SK-N-SH (cell line): ENCODE measurements at regions not wholly inside any gene's neighbourhood (a gene's known extent, or its start where the extent isn't known, plus 50 kb on each side); places are given as distances from the start of the nearest gene placed in this dataset.

Experiments used
- CTCF ChIA-PET: fragments of 300-600, 350-600 bp; formaldehyde crosslinking; extraction: SDS; loops from one replicate; lab custom pipeline; 2021; lab: Yijun Ruan, JAX
- POLR2A ChIA-PET: fragments of 350-600 bp; sonication (Branson Sonifier 250); formaldehyde crosslinking; extraction: SDS; loops from one replicate; lab custom pipeline; 2020; ENCODE audit warnings: antibody characterized with exemption, inconsistent platforms; lab: Yijun Ruan, JAX
- DNase-seq: peaks from one replicate; pipeline ENCODE4 v3.0.0; 2012
- H2AFZ ChIP-seq: fragments of 200-600 bp; sonication (generic); 2 replicates; pipeline ENCODE4 v1.8.1; 2016; ENCODE audit warnings: antibody characterized with exemption, mild to moderate bottlenecking, low read depth
- H3F3A ChIP-seq: fragments of 200-600 bp; sonication (generic); replicated peaks from 2 replicates; pipeline ENCODE3; 2016; ENCODE audit warnings: antibody characterized with exemption, mild to moderate bottlenecking; ENCODE audit not compliant: insufficient read depth
- H3K27ac ChIP-seq, 2 experiments: fragments of 200-500 bp in 1 of 2; fragments of 200-600 bp in 1 of 2; sonication (Bioruptor generic) in 1 of 2; sonication (generic), shearing (Covaris generic) in 1 of 2; 2 replicates each; pipeline versions ENCODE4 v1.5.1 to v1.6.1; 2014 to 2016; ENCODE audit warnings: low read depth in 2 of 2, inconsistent platforms in 1 of 2, low read length in 1 of 2, mild to moderate bottlenecking in 1 of 2, mixed read lengths in 1 of 2
- H3K27me3 ChIP-seq: fragments of 200-600 bp; sonication (generic), shearing (Covaris generic); 2 replicates; pipeline ENCODE4 v1.6.1; 2016; ENCODE audit warnings: mixed run types; ENCODE audit not compliant: insufficient read depth
- H3K36me3 ChIP-seq, 2 experiments: fragments of 200-500 bp in 1 of 2; fragments of 200-600 bp in 1 of 2; sonication (Bioruptor generic) in 1 of 2; sonication (generic) in 1 of 2; replicated peaks in 1 of 2; 2 replicates each; pipeline versions ENCODE3 to v1.5.1; 2014 to 2016; ENCODE audit warnings: low read length in 1 of 2, mild to moderate bottlenecking in 1 of 2; ENCODE audit not compliant: insufficient read depth in 2 of 2, control insufficient read depth in 1 of 2
- H3K4me1 ChIP-seq, 2 experiments: fragments of 200-500 bp in 1 of 2; fragments of 200-600 bp in 1 of 2; sonication (Bioruptor generic) in 1 of 2; sonication (generic), shearing (Covaris generic) in 1 of 2; 2 replicates each; pipeline versions ENCODE4 v1.5.1 to v1.6.1; 2014 to 2016; ENCODE audit warnings: low read depth in 1 of 2, low read length in 1 of 2, mixed run types in 1 of 2; ENCODE audit not compliant: insufficient read depth in 2 of 2, control insufficient read depth in 1 of 2
- H3K4me2 ChIP-seq: fragments of 200-600 bp; sonication (generic), shearing (Covaris generic); 2 replicates; pipeline ENCODE4 v1.6.1; 2017; ENCODE audit warnings: mixed run types
- H3K4me3 ChIP-seq, 2 experiments: fragments of 200-500 bp in 1 of 2; fragments of 200-600 bp in 1 of 2; sonication (Bioruptor generic) in 1 of 2; sonication (generic), shearing (Covaris generic) in 1 of 2; 2 replicates each; pipeline versions ENCODE4 v1.5.1 to v1.8.1; 2014 to 2016; ENCODE audit warnings: low read depth in 2 of 2, inconsistent platforms in 1 of 2, low read length in 1 of 2, mild to moderate bottlenecking in 1 of 2, mixed read lengths in 1 of 2, moderate library complexity in 1 of 2
- H3K79me2 ChIP-seq: fragments of 200-600 bp; sonication (generic); 2 replicates; pipeline ENCODE4 v1.8.1; 2017; ENCODE audit warnings: mild to moderate bottlenecking; ENCODE audit not compliant: insufficient read depth
- H3K9ac ChIP-seq: fragments of 200-600 bp; sonication (generic); 2 replicates; pipeline ENCODE4 v1.6.1; 2017; ENCODE audit warnings: mixed run types
- H3K9me2 ChIP-seq: fragments of 200-600 bp; sonication (generic); 2 replicates; pipeline ENCODE4 v1.6.1; 2017; ENCODE audit warnings: mixed run types
- H3K9me3 ChIP-seq: fragments of 200-600 bp; sonication (generic); 2 replicates; pipeline ENCODE4 v1.6.1; 2017; ENCODE audit warnings: mixed run types, mild to moderate bottlenecking, moderate library complexity
- H4K20me1 ChIP-seq: fragments of 200-600 bp; sonication (generic); 2 replicates; pipeline ENCODE4 v1.6.1; 2017; ENCODE audit warnings: mild to moderate bottlenecking, mixed run types; ENCODE audit not compliant: insufficient read depth
- ELF1 ChIP-seq: IDR thresholded peaks from 2 replicates; pipeline ENCODE4 v1.4.0; 2012
- EP300 ChIP-seq, 2 experiments: IDR thresholded peaks; 2 replicates each; pipeline versions ENCODE4 v1.4.0 to v1.6.1; 2012; ENCODE audit warnings: borderline replicate concordance in 1 of 2, low read depth in 1 of 2, low read length in 1 of 2
- FOXM1 ChIP-seq: IDR thresholded peaks from 2 replicates; pipeline ENCODE4 v1.4.0; 2012; ENCODE audit warnings: low read depth, mild to moderate bottlenecking
- IRF3 ChIP-seq: fragments of 150-350 bp; IDR thresholded peaks from 2 replicates; pipeline ENCODE4 v1.6.1; 2016; ENCODE audit warnings: mild to moderate bottlenecking, low read depth, low read length
- JUND ChIP-seq: IDR thresholded peaks from 2 replicates; pipeline ENCODE4 v1.4.0; 2012
- MEF2A ChIP-seq: IDR thresholded peaks from 2 replicates; pipeline ENCODE4 v1.4.0; 2012; ENCODE audit warnings: low read depth, borderline replicate concordance
- MXI1 ChIP-seq: IDR thresholded peaks from 2 replicates; pipeline ENCODE4 v1.6.1; 2012; ENCODE audit warnings: mild to moderate bottlenecking, low read depth, low read length, improper control_type of control experiment
- POLR2AphosphoS5 ChIP-seq: IDR thresholded peaks from 2 replicates; pipeline ENCODE4 v1.6.1; 2012; ENCODE audit warnings: low read depth, low read length
- RCOR1 ChIP-seq: fragments of 150-350 bp; IDR thresholded peaks from 2 replicates; pipeline ENCODE4 v1.6.1; 2017; ENCODE audit warnings: antibody characterized with exemption, low read length
- RFX5 ChIP-seq: IDR thresholded peaks from 2 replicates; pipeline ENCODE4 v1.6.1; 2012; ENCODE audit warnings: mild to moderate bottlenecking, improper control_type of control experiment, low read length
- YY1 ChIP-seq: IDR thresholded peaks from 2 replicates; pipeline ENCODE4 v1.4.0; 2012; ENCODE audit warnings: low read depth, mild to moderate bottlenecking
- ZBTB33 ChIP-seq: IDR thresholded peaks from 2 replicates; pipeline ENCODE4 v1.4.0; 2012; ENCODE audit warnings: low read depth, borderline replicate concordance
- WGBS: methylation state at CpG from one replicate; pipeline ENCODE4 v1.1.6; 2017; ENCODE audit warnings: low lambda C conversion rate; 5-methylcytosine and 5-hydroxymethylcytosine counted together
- TF ChIP-seq, protein P1 (sequence below): fragments of 150-350 bp; IDR thresholded peaks from 2 replicates; pipeline ENCODE4 v1.6.1; 2017; ENCODE audit warnings: antibody characterized with exemption, low read length, low read depth, borderline replicate concordance
- TF ChIP-seq, protein P2 (sequence below): IDR thresholded peaks from 2 replicates; pipeline ENCODE4 v1.6.1; 2012; ENCODE audit warnings: mild to moderate bottlenecking, low read depth, low read length, moderate library complexity
- TF ChIP-seq, protein P3 (sequence below): IDR thresholded peaks from 2 replicates; pipeline ENCODE4 v1.4.0; 2012; ENCODE audit warnings: low read depth
- TF ChIP-seq, protein P4 (sequence below): fragments of 200-600 bp; sonication (generic); IDR thresholded peaks from 2 replicates; pipeline ENCODE4 v1.6.1; 2017; ENCODE audit warnings: antibody characterized with exemption, mild to moderate bottlenecking, moderate library complexity

DNA sequence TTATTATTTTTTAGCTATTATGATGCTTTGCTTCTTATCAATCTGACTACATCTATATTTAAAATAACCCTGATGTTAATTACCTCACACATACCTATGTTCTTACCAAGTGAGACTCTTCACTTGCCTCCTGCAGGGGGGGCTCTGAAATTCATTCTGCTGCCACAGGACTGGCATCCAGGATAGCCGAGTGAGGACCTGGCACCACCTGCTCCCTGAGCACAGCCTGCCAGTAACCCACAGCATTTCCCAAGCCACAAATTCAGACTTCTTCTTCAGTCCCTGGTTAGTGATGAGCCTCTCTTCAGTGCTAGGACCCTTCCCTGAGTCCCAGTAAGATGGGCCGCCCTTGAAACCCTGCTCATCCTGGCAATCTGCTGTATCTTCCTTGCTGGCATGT lies 296.5 kb upstream of the PLXNA2 start:
- H3K9me2 ChIP-seq = no peaks in the 10 kb centered on the region
- TF ChIP-seq RFX5 (no peak), JUND (no peak)
- H3F3A ChIP-seq = no peaks in the 10 kb centered on the region
- peaks cover 0 to 30% of the 10 kb centered on the region in 2 experiments; a peak in 2 of 4 replicates for H3K4me1 ChIP-seq
- ChIA-PET CTCF (interaction anchor here (1.2 to 2.2 kb wide), 2 partner anchors 9 to 10 kb away, joined by 3 to 6 read pairs; no protein-coding TSS in a partner anchor), POLR2A (no interaction called here)
- no peaks in the 10 kb centered on the region for H4K20me1 ChIP-seq
- no peak for DNase-seq
- no peak overlapping the region for H3K27ac ChIP-seq
- no peaks in the 10 kb centered on the region for H3K79me2 ChIP-seq
- no peaks in the 10 kb centered on the region for H3K36me3 ChIP-seq
- H3K9me3 ChIP-seq = no peaks in the 10 kb centered on the region
- H3K9ac ChIP-seq = no peak overlapping the region
- no peak overlapping the region for H3K4me2 ChIP-seq
- H3K4me3 ChIP-seq = no peak overlapping the region
- WGBS = 85% methylated on average over 2 of the region's 2 CpGs
- H2AFZ ChIP-seq = no peak overlapping the region
- no peaks in the 10 kb centered on the region for H3K27me3 ChIP-seq

- Histone ChIP-seq H4K20me1 (no peaks in the 10 kb centered on the region), H2AFZ (no peak overlapping the region), H3K9me3 (no peaks in the 10 kb centered on the region), H3K27me3 (no peaks in the 10 kb centered on the region), H3K27ac (no peak overlapping the region), H3K4me3 (no peak overlapping the region), H3K79me2 (no peaks in the 10 kb centered on the region), H3K9me2 (no peaks in the 10 kb centered on the region), H3K4me2 (no peak overlapping the region), H3K4me1 (peaks cover 0 to 24% of the 10 kb centered on the region in 2 experiments; a peak in 2 of 4 replicates), H3K36me3 (no peaks in the 10 kb centered on the region), H3F3A (no peaks in the 10 kb centered on the region), H3K9ac (no peak overlapping the region)
- ChIA-PET POLR2A (interaction anchor here (1.1 kb wide), 1 partner anchor 16 kb away, joined by 3 read pairs; no protein-coding TSS in a partner anchor), CTCF (interaction anchor here (0.7 to 2.2 kb wide), 2 partner anchors 10 to 577 kb away, joined by 3 to 6 read pairs; no protein-coding TSS in a partner anchor)
- no peak for DNase-seq
- 72% methylated on average over 4 of the region's 4 CpGs for WGBS
- TF ChIP-seq ZBTB33 = no peak
- TF ChIP-seq ELF1 = no peak
- no peak for TF ChIP-seq EP300 (IDR thresholded peaks at IDR 0.05; ENCODE audit: borderline replicate concordance in 1 of 2, low read depth in 1 of 2, low read length in 1 of 2)
- TF ChIP-seq, protein P1, sequence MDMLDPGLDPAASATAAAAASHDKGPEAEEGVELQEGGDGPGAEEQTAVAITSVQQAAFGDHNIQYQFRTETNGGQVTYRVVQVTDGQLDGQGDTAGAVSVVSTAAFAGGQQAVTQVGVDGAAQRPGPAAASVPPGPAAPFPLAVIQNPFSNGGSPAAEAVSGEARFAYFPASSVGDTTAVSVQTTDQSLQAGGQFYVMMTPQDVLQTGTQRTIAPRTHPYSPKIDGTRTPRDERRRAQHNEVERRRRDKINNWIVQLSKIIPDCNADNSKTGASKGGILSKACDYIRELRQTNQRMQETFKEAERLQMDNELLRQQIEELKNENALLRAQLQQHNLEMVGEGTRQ = no peak
- TF ChIP-seq, protein P2, sequence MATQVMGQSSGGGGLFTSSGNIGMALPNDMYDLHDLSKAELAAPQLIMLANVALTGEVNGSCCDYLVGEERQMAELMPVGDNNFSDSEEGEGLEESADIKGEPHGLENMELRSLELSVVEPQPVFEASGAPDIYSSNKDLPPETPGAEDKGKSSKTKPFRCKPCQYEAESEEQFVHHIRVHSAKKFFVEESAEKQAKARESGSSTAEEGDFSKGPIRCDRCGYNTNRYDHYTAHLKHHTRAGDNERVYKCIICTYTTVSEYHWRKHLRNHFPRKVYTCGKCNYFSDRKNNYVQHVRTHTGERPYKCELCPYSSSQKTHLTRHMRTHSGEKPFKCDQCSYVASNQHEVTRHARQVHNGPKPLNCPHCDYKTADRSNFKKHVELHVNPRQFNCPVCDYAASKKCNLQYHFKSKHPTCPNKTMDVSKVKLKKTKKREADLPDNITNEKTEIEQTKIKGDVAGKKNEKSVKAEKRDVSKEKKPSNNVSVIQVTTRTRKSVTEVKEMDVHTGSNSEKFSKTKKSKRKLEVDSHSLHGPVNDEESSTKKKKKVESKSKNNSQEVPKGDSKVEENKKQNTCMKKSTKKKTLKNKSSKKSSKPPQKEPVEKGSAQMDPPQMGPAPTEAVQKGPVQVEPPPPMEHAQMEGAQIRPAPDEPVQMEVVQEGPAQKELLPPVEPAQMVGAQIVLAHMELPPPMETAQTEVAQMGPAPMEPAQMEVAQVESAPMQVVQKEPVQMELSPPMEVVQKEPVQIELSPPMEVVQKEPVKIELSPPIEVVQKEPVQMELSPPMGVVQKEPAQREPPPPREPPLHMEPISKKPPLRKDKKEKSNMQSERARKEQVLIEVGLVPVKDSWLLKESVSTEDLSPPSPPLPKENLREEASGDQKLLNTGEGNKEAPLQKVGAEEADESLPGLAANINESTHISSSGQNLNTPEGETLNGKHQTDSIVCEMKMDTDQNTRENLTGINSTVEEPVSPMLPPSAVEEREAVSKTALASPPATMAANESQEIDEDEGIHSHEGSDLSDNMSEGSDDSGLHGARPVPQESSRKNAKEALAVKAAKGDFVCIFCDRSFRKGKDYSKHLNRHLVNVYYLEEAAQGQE = no peak
- TF ChIP-seq, protein P3, sequence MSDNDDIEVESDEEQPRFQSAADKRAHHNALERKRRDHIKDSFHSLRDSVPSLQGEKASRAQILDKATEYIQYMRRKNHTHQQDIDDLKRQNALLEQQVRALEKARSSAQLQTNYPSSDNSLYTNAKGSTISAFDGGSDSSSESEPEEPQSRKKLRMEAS = no peak
- no peak for TF ChIP-seq MEF2A
- TF ChIP-seq IRF3 = no peak
- TF ChIP-seq POLR2AphosphoS5 = no peak
- TF ChIP-seq YY1 = no peak
- no peak for TF ChIP-seq RCOR1
- TF ChIP-seq, protein P4, sequence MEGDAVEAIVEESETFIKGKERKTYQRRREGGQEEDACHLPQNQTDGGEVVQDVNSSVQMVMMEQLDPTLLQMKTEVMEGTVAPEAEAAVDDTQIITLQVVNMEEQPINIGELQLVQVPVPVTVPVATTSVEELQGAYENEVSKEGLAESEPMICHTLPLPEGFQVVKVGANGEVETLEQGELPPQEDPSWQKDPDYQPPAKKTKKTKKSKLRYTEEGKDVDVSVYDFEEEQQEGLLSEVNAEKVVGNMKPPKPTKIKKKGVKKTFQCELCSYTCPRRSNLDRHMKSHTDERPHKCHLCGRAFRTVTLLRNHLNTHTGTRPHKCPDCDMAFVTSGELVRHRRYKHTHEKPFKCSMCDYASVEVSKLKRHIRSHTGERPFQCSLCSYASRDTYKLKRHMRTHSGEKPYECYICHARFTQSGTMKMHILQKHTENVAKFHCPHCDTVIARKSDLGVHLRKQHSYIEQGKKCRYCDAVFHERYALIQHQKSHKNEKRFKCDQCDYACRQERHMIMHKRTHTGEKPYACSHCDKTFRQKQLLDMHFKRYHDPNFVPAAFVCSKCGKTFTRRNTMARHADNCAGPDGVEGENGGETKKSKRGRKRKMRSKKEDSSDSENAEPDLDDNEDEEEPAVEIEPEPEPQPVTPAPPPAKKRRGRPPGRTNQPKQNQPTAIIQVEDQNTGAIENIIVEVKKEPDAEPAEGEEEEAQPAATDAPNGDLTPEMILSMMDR = no peak
- TF ChIP-seq FOXM1 = no peak
- no peak for TF ChIP-seq MXI1
Observed at GRCh38 chr1:208541225-208541855, 297.2 kb upstream of the PLXNA2 start.
